Esophagus squamous epithelium (tissue), 4 donors: ENCODE measurements at regions not wholly inside any gene's neighbourhood (a gene's known extent, or its start where the extent isn't known, plus 50 kb on each side); places are given as distances from the start of the nearest gene placed in this dataset.

Experiments
- POLR2A ChIP-seq, 4 donors: fragments of 450-650 bp; IDR thresholded peaks; one replicate each; pipeline ENCODE4 v1.6.1; 2017; ENCODE audit warnings: antibody characterized with exemption in 4 of 4, mild to moderate bottlenecking in 4 of 4, moderate library complexity in 3 of 4
- TF ChIP-seq, protein P1 (sequence below), 6 experiments: fragments of 450-650 bp in 4 of 6; fragments of 200-600 bp in 2 of 6; sonication (generic) in 2 of 6; IDR thresholded peaks; one replicate each; pipeline ENCODE4 v1.5.1; 2016 to 2019; ENCODE audit warnings: antibody characterized with exemption in 6 of 6, mild to moderate bottlenecking in 4 of 6, moderate library complexity in 4 of 6

DNA sequence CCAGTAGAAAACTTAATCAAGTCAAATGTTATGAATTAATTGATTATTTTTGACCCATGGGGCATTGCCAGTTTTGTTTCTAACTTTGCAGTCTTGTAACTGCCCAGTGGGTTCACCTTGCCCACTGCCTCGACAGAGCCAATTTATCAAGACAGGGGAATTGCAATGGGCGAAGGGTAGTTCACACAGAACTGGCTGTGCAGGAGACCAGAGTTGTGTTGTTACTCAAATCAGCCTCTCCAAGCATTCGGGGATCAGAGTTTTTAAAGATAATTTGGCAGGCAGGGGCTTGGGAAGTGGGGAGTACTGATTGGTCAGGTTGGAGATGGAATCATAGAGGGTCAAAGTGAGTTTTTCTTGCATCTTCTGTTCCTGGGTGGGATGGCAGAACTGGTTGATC is 168.5 kb upstream of the COPS8 start:
- TF ChIP-seq POLR2A (IDR thresholded peaks at IDR 0.05), result no peak
- TF ChIP-seq, protein P1, sequence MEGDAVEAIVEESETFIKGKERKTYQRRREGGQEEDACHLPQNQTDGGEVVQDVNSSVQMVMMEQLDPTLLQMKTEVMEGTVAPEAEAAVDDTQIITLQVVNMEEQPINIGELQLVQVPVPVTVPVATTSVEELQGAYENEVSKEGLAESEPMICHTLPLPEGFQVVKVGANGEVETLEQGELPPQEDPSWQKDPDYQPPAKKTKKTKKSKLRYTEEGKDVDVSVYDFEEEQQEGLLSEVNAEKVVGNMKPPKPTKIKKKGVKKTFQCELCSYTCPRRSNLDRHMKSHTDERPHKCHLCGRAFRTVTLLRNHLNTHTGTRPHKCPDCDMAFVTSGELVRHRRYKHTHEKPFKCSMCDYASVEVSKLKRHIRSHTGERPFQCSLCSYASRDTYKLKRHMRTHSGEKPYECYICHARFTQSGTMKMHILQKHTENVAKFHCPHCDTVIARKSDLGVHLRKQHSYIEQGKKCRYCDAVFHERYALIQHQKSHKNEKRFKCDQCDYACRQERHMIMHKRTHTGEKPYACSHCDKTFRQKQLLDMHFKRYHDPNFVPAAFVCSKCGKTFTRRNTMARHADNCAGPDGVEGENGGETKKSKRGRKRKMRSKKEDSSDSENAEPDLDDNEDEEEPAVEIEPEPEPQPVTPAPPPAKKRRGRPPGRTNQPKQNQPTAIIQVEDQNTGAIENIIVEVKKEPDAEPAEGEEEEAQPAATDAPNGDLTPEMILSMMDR (IDR thresholded peaks at IDR 0.05), result no peak
